ENCODE measurements at regions not wholly inside any gene's neighbourhood (a gene's known extent, or its start where the extent isn't known, plus 50 kb on each side); places are given as distances from the start of the nearest gene placed in this dataset.

DNA sequence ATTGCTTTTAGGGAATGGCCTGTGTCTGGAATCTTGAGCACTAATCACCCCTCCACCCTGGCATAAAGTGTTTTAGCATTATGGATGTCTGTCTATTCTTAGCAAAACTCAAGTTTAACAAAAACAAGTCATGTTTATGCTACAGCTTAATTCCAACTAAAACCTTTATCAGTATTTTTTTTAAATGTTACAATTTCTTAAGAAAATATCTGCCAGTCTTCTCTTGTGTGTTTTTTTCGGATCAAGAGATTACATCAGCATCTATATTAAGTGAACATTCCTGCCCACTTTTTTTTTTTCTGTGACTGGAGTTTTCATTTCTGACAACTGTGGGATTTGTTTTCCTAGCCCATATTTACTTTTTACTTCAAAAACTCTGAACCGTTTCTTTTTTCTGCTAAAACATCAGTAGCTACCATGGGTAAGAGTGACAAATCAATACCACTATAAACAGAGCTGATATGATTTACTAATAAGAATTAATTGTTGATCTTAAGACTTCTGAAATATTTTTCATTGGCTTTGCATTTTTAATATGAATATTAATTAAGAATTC lies 94.3 kb downstream of the EDN1 start:
- DNase-seq, result no peak

DNA sequence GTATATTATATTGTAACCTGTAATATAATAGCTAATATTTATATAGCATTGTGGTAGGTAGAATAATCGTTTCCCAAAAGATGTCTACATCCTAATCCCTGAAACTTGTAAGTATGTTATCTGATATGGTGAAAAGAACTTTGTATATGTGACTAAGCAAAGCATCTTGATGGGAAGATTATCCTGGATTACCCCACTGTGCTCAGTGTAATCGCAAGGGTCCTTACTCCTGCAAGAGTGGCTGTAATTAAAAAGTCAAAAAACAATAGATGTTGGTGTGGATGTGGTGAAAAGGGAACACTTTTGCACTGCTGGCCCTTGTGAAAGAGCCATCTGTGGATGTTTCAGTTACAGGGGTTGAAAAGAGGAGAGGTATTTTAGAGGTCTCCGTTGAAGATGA lies 95.2 kb downstream of the EDN1 start:
- DNase-seq, result no peak

DNA sequence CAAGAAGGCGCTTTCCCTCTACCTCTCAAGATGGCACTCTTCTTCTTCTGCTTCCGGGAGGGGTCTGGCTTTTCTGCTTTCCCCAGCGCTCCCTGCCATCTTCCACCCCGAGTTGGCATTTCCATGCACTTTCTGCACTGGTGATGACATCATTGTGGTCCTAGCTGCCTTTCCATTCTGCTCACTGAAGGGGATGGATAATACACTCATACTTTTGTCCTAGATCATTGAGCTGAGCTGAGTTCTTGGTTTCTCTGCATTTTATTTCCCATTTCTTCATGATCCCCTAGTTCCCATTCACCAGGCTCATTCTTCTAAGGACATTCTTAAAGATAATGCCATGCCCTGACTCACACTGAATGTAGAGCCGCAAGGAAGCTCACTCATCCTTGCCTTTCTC lies 96.7 kb downstream of the EDN1 start:
- no peak for DNase-seq

DNA sequence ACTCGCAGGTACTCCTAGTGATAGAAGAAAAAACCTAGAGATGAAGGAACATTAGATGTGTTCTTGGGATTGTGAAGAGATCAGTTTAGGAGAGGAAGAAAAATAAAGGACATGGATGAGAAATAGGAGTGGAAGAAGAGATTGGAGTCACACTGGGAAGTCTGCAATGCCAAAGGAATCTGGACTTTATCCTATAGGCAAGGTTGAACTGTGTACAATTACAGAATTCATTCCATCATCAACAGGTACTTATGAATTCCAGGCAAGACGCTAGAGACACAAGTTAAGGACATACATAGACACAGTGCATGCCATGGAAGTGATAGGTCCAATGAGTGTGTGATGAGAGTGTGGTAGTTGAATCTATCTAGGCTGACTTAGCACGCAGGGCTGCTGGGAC lies 101.3 kb downstream of the EDN1 start:
- DNase-seq, result no peak

DNA sequence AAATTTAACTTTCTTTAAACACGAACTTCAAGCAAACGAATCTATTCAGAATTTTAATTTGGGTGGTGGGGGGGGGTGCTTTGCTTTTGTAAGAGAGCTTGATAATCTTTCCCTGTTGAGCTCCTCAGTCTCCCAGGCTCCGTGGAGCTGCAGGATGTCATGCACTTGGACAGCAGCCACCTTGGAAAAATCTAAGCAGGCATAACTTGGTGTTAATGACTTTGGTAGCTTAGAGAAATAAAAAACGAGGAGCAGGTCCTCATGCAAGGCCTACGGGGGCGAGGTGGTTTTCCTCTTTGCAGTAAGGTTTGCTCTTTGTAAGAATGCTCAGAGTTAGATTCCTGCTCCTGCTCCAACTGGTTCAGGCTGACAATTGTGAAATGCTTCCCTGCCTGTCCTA lies 102.3 kb downstream of the EDN1 start:
- no peak for DNase-seq

DNA sequence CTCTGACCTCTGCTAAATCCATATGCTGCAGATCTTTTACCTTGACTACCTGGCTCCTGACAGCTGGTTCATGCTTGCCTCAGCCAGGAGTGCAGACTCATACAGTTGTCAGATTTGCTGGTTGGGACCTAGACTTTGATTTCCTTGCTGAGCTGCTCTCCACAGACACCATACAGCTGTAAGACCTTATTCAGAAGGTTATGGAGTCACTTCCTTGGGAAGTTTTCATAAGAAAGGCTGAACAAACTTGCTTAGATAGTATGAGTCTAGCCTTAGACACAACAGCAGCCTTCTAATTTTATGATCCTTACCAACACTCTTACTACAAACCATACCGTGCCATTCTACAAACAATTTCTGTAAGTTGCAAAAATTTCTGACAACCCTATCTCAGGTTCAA lies 102.9 kb downstream of the EDN1 start:
- no peak for DNase-seq

DNA sequence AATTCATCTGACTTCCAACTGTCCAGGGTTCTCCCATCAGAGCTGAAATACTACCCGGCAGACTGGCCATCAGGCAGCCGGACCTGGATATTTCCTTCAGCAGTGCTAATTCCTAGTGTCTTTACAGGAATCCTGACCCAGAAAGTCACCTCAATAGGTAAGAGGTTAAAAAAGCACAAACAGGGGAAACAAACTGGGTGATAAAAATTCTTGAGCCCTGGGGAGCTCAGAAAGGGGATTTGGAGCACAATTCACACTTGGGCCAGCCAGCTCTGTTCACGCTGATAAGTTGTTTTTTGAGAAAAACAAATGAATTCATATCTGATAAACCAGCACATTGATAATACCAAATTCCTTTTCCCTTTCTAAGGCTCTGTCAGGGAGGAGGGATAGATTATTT lies 104.0 kb downstream of the EDN1 start:
- DNase-seq, result no peak

DNA sequence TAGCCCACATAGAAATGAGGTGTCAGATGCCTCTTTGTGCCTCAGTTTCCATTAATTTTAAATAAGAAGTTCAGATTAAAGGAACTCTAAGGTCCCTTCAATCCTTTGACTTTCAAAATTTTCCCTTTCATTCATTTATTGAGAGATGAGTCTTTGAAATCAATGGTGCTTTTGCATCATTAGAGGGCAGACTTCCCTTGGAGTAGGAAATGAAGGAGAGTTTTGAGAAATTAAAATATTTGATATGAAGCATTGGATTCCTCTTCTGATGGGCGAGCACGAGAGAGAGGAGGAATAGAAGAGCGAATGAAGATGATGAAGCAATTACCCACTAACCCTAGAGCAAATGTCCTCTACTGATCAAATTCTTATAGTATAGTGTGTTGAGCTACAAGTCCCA lies 105.7 kb downstream of the EDN1 start:
- no peak for DNase-seq

DNA sequence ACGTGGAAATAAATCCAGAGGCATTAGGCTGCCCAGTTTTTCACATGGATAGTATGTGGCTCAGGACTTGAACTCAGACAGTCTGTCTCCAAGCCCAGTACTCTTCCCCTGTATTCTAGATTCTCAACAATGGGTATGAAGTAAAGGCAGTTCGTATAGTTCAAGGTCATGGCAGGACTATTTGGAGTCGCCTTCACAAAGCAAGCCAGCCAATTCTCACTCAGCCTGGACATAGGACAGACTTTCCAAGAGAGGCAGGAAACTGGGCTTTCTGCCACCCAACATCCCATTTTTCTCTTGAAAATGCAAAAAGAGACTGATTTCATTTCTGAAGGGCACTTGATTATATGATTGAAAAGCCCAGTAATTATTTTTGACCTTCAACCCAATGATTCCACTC lies 111.0 kb downstream of the EDN1 start:
- DNase-seq, result no peak

DNA sequence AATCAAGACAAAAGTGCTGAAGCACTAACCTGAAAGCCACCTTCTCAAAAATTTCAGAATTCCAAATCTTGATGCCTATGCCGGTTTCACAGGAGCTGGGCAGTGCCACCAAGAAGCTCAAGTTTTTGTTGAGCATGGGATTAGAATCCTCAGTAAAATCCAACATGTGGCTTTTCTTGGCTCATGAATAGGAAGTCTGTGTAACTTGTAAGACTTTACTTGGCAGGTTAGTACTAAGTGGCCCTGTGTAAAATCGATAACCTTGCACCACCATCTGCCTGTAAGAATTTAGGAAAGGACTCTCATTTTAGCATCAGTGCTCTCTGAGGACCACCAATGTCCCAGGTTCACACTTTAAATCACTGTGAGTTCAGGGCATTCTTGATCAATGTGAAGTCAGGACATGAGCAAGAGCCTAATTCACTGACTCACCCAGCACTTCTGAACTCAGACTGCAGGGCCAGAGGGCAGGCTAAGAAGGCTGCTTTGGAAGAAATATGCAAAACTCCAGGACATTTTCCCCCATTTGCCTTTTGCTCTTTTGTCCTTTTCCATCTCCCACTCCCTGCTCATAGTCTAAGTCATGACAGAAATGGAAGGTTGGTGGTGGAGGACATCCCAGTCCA lies 113.2 kb downstream of the EDN1 start:
- DNase-seq, result no peak

DNA sequence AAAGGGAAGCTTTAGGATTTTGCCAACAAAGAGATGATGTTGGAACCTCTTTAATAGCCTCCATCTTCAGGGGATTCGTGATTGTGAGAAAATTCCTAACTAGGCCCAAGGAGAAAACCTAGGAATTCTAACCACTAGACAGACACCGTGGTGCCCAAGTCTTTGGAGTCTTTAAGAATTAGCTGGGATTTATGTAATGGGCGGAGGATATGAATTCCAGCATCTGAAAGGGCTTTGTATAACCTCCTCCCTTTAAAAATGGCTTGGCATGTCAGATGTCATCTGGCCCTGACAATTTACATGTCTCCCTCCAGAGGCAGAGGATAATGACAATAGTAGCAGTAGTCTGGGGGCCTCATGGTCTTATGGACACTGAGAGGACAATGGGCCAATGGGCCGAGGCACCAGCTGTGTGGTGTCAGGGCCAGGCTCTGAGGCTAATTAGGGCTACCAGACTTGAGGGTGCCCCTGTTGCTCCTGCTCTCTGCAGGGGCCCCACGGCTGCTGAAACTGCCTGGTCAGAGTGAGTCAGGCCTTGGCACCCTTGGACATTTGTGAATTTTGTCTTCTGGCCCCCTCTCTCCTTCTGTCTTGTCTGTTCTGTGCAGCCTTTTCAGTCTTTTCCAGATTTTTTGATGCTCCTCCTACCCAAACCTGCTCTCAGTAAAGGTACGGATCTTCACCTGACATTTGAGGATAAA lies 113.9 kb downstream of the EDN1 start:
- DNase-seq, result no peak

DNA sequence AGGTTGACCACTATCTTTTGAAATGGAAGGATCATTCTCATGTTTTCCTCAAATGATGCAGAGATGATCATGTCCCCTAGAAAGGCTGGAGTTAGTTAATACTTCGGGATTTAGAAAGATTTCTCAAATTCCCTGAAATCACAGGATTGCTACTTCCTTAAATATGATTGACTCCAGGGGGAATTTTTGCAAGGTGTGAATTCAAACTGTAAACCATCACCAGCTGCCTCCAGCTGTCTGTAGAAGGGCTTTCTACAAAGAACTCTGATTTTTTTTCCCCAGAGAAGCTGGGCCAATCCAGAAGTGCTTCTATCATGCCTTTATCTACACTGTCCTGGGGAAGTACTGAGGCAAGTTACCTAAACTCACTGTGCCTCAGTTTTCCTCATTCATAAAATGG lies 114.5 kb downstream of the EDN1 start:
- no peak for DNase-seq

DNA sequence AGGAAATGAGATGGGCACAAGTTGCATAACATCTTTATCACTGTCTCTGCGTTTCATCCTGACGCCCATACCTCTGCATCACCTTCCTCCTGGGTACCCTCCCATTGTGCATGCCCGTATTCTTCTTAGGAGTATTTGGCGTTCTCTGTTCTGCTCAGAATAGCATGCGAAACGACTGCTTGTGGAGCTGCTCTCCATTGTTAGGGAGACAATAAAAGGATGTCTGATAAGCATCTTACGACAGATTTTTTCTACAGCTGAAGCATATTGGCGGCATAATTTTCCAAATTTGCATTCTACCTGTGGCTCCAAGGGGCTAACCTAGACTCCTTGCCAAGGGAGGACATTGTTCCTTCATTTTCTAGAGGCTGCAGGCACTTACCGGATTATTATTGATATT lies 118.6 kb downstream of the EDN1 start:
- no peak for DNase-seq

DNA sequence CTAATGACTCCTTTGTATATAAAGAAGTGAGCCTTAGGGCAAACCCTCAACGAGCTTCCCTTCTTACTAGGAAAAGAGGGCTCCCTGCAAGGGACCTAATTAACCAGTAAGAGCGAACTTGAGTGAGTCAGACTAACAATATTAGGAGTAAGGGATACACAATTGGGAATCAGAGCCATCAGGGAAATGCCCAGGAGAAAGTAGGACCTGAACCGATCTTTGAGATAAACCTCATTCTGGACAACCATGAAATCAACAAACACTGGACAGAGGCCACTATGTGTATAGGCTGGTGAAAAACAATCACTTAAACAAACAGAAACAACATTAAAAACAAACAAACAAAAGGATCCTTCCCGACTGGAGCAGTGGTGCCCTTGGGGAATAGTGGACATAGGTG lies 120.8 kb downstream of the EDN1 start:
- DNase-seq, result no peak

DNA sequence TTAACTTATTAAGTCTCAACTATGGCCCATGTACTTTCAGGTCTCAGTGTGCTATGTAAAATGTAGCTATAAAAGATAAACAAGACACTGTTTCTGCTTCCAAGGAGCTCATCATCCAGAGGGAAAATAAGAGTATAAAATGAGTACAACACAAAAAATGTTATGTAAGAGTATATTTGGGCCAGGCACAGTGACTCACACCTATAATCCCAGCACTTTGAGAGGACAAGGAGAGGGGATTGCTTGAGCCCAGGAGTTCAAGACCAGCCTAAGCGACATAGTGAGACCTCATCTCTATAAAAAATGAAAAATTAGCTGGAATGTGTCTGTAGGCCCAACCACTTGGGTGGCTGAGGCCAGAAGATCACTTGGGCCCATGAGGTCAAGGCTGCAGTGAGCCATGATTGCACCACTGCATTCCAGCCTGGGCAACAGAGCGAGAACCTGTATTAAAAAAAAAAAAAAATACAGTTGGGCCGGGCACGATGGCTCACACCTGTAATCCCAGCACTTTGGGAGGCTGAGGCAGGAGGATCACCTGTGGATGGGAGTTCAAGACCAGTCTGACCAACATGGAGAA lies 124.0 kb downstream of the EDN1 start:
- DNase-seq, result no peak

DNA sequence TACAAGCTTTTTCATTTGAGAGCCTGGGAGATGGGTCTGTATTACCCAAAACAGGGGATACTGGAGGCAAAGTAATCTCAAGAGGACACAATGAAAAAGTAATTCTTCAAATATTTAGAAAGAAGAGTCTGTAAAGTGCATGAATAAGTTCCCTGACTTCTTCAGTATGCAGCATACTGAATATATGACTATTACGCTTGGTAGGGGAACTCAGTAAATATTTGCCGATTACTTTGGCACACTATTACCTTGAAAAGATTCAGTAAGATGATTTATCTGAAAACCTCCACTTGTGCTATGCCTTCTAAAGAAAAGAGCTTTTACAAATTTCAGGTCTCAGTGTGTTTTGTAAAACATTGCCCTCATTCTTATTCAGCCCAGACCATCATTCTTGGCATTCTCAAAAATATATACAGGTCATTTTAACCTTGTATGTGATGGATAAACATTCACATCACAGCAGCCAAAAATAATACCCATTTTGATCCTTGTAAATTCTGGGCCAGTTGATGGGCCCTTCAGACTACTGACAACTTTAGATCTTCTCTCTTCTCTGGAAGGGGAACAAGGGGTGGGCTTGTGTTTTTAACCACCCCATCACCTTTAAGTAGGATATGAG lies 125.9 kb downstream of the EDN1 start:
- no peak for DNase-seq

DNA sequence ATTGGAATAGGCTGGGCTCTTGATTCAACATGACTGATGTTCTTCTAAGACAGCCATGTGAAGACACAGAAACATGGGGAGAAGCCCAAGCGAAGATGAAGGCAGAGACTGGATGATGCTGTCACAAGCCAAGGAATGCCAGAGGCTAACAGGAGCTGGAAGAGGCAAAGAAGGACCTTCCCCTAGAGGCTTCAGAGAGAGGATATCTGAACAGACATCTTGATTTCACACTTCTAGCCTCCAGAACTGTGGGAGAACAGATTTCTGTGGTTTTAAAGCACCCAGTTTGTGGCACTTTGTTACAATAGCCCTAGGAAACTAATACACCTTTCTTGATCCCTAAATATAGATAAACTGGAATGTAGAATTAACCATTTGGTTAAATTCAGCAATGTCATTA lies 127.0 kb downstream of the EDN1 start:
- DNase-seq, result no peak

DNA sequence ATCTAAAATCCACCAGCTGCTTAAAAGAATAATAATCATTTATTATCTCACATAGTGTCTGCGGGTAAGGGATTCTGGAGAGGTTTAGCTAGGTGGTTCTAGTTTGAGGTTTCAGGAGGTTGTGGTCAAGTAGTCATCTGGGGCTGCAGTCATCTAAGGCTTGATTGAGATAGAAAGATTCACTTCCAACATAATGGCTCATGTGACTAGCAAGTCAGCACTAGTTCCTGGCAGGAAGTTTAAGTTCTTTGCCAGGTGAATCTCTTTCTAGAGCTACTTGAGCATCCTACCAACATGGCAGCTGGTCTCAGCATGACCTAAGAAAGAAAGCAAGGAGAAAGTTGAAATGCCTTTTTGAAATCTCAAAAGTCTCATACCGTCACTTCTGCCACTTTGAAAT lies 128.8 kb downstream of the EDN1 start:
- no peak for DNase-seq

DNA sequence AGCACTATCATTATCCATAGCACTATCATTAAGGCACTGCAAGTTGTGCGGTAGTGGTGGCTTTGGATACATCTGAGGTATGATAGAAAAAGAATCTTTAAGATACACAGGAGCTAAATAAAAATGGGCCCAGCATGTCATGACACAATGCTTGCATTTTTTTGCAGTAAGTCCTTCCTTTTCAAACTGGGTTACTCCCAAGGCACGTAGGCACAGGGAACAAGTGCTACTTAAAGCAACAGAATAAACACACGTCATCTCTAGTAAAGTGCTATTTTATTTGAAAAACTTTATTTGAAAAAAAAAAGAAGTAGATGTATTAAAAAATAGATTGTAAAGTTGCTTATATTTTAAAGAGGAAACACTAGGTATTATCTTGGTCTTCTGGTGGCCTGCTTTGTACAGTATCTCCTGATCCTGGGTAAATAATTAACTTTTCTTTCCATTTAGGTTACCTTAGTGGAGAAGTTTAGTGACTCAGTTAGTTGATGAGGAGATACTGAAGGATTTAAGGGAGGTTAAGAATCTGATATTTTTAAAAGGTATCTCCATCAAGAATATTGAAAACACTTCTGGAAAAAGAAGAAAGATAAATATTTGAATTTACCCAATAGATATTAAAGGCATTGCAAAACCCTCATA lies 129.6 kb downstream of the EDN1 start:
- no peak for DNase-seq

DNA sequence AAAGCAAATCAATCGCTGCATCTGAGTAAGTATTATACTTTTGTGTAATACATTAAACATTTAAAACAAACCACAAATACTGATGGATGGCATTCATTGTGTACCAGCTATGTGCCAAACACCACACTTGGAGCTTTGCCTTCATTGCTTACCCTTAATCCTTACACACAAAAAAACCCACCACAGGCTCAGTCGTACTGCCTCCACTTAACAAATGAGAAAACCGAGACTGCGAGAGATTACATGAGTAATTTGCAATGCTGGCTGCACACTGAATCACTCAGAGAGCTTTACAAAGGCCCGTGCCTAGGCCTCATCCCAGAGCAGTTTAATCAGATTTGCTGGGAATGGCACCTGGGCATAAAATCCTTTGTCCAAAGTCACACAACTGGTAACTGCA lies 130.5 kb downstream of the EDN1 start:
- no peak for DNase-seq

DNA sequence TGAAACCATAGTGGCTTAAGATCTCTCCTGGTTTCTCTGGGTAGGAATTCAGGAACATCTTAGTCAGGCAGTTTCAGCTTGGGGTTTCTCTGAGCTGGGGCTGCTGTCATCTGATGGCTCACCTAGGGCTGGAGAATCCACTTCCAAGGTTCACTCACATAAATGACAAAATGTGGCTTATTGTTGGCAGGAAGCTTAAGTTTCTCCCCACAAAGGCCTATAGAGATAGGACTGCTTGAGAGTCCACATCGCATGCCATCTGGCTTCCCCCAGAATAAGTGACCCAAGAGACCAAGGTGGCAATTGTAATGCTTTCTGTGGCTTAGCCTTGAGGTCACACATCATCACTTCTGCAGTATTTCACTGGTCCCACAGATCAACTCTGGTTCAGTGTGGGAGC lies 131.4 kb downstream of the EDN1 start:
- DNase-seq, result no peak

DNA sequence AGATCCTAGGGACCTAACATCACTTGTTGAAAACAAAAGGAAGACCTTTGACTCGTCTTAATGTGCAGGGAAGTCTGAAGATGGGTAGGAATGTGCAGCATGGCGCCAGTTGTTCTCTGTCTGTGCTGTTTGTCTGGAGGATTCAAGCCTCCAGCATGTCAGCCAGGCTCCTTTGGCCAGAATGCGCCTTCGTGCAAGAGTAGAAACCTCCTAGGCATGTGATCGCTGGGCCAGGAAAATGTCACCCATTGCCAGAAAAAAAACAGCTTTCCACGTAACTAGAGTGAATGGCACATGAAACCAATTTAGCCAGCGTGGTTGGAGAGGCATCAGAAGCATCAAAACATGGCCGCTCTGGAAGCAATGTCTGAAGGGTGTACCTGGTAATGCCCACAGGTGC lies 132.7 kb downstream of the EDN1 start:
- DNase-seq, result no peak

DNA sequence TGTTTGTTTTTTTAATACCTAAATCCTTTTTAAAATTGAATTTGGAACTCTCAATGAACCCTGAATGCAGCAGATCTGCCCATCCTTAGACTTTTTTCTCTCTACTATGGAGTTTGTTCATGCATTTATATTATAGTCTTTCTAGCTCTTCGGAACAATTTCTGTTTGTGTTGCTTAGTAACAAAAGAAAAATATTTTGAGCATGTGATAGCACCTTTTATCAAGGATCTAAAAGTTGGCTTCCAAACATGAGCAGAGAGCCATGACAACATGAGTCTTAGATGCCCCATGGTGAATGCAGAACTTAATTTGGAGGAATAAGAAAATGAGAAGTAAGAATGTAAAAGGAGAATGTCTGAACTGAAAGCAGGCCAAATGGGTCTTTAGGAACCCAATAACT lies 133.7 kb downstream of the EDN1 start:
- no peak for DNase-seq

DNA sequence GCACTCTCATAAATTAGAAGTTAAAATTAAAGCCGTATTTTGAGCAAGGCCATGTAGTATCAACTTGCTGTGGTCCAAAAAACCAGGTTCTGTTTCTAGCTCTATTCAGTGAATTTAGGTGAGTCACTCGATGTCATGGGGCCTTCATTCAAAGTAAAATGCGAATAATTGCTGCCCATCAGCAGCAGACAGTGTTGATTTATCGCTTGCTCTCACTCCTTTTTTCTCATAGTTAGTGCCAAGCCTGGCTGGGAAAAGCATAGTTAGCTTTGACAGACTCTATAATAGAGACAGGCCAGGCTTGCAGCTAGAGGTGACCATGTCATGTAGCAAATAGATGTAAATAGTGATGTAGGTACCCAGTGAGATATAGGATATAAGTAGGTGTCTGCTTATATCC lies 136.0 kb downstream of the EDN1 start:
- DNase-seq, result no peak
